Keratinocyte (primary cell): ENCODE measurements at regions not wholly inside any gene's neighbourhood (a gene's known extent, or its start where the extent isn't known, plus 50 kb on each side); places are given as distances from the start of the nearest gene placed in this dataset.

Experiments
- CTCF ChIP-seq, 3 experiments: IDR thresholded peaks in 1 of 3; conservative IDR thresholded peaks in 1 of 3; optimal IDR thresholded peaks in 1 of 3; 2 replicates in 2 of 3; 3 replicates in 1 of 3; pipeline versions ENCODE3 to v1.5.1; 2011; ENCODE audit warnings: low read length in 3 of 3, mild to moderate bottlenecking in 3 of 3, moderate library complexity in 2 of 3, control low read depth in 1 of 3, inconsistent platforms in 1 of 3; ENCODE audit not compliant: insufficient read depth in 2 of 3; ENCODE audit errors: extremely low read depth in 1 of 3
- EZH2 ChIP-seq: IDR thresholded peaks from one replicate; pipeline ENCODE4 v1.6.1; 2012; ENCODE audit warnings: inconsistent platforms, mild to moderate bottlenecking, low read length, moderate library complexity

- TF ChIP-seq CTCF (optimal IDR thresholded peaks at IDR 0.05 in 1 of 3, IDR thresholded peaks at IDR 0.05 in 1 of 3, conservative IDR thresholded peaks at IDR 0.05 in 1 of 3; ENCODE audit: extremely low read depth in 1 of 3, insufficient read depth in 2 of 3, low read length in 3 of 3) (no peak), EZH2 (no peak)
Measured at GRCh38 chr18:41456831-41457230, 498.2 kb upstream of the PIK3C3 start.
